ENCODE measurements at regions not wholly inside any gene's neighbourhood (a gene's known extent, or its start where the extent isn't known, plus 50 kb on each side); places are given as distances from the start of the nearest gene placed in this dataset.

DNA sequence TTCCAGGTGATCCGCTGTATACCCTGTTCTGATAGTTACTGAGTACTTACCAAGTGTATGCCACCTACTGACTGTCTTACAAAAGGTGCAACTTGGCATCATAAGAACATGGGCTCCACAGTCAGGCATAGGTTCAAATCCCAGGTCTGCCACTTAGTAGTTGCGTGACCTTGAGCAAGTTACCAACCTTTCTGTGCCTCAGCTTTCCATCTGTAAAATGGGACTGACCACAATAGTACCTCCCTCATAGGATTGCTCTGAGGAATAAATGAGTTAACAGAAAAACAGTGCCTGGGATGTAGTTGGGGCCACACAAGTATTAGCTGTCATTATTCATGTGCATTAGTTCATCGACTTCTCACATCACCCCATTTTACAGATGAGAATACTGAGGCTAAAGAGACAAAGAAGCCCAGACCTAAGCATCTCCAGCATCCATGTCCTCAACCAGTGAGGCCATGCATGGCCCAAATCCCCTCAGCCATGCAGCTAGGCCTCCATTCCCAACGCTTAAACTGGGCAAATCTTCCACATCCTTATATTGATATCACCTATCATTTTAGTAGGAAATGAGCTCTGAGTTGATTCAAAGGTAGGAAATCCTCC, 51.3 kb upstream of the UBE2L5 start:
- H3K27ac ChIP-seq (ENCODE audit: low read depth, low read length) = no peak overlapping the region
- ATAC-seq = no peak
- intact Hi-C loops (cut with micrococcal nuclease) = no loop called here
- no peak overlapping the region for H3K4me3 ChIP-seq (replicated peaks in 1 of 2; ENCODE audit: low read depth in 1 of 2, low read length in 2 of 2)
- ChIA-PET RAD21 (ENCODE audit: low non-redundant PET in 1 of 2, low total read pairs in 2 of 2, uncharacterized antibody in 2 of 2, unreplicated experiment in 2 of 2) (no interaction called here), POLR2A (interaction anchor here (0.6 kb wide), 1 partner anchor 8 kb away, joined by 3 read pairs; no protein-coding TSS in a partner anchor), CTCF (no interaction called here)
- BruUV-seq (replicated peaks) = no TSS peak
- H4K20me1 ChIP-seq (ENCODE audit: insufficient read depth) = no peaks in the 10 kb centered on the region
- no peaks in the 10 kb centered on the region for H3K9me2 ChIP-seq (ENCODE audit: insufficient read depth)
- DNase-seq (ENCODE audit: low read depth, low spot score) = no peak
- H3K4me1 ChIP-seq (ENCODE audit: control insufficient read depth in 1 of 2, insufficient read depth in 2 of 2, low read length in 2 of 2) = peaks cover 10 to 13% of the 10 kb centered on the region in 2 experiments; a peak in 3 of 4 replicates
- H3K79me2 ChIP-seq (ENCODE audit: insufficient read depth, low read length) = no peaks in the 10 kb centered on the region
- TF ChIP-seq CBX3 (IDR thresholded peaks at IDR 0.05; ENCODE audit: low read depth) (no peak), EZH2 (IDR thresholded peaks at IDR 0.05) (no peak)
- H3K9ac ChIP-seq (ENCODE audit: low read length) = no peak overlapping the region
- H3K36me3 ChIP-seq (ENCODE audit: control insufficient read depth in 1 of 2, insufficient read depth in 2 of 2, low read length in 2 of 2) = no peaks in the 10 kb centered on the region
- no peak overlapping the region for H3K4me2 ChIP-seq (ENCODE audit: low read length)
- no peaks in the 10 kb centered on the region for H3K27me3 ChIP-seq (ENCODE audit: insufficient read depth, low read length)
- no peak overlapping the region for H2AFZ ChIP-seq (ENCODE audit: low read depth, low read length, poor library complexity, severe bottlenecking)
- H3K9me3 ChIP-seq (ENCODE audit: control insufficient read depth in 1 of 2, insufficient read depth in 1 of 2, low read depth in 1 of 2, low read length in 2 of 2) = no peaks in the 10 kb centered on the region

DNA sequence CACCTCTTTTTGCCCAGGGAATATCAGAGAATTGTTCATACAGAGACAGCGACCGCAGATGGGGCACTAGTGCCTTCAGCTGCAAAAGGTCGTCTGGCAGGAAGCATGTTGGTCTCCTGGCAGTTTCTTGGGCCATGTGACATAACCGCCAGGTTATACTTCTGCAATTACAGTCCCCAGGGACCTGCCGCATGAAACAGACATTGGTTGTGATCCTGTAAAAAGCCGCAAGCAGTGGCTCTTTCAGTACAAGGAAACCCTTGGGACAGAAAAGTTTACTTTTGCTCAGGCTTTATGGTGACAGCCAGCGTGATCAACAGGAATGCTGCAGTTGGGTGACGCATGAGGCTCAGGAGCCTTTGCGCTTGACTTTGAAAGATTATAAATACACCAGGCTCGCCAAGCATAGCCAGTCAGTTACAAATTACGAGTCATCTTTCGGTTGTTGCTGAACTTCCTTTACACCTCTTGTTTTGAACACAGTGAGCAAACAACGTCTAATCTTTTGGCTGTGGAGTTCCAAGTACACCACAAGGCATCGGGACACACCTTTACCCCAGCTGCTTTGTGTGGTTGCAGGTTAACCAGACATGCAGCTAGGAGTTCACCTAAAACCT, 50.5 kb upstream of the UBE2L5 start:
- POLR2A ChIA-PET = interaction anchor here (0.6 kb wide), 1 partner anchor 9 kb away, joined by 3 read pairs; no protein-coding TSS in a partner anchor
- Histone ChIP-seq H3K27ac (ENCODE audit: low read depth, low read length) (no peak overlapping the region), H3K4me3 (replicated peaks in 1 of 2; ENCODE audit: low read depth in 1 of 2, low read length in 2 of 2) (no peak overlapping the region), H2AFZ (ENCODE audit: low read depth, low read length, poor library complexity, severe bottlenecking) (peak overlapping the region; percentile 70), H3K79me2 (ENCODE audit: insufficient read depth, low read length) (no peaks in the 10 kb centered on the region), H3K9ac (ENCODE audit: low read length) (no peak overlapping the region), H3K27me3 (ENCODE audit: insufficient read depth, low read length) (no peaks in the 10 kb centered on the region), H3K36me3 (ENCODE audit: control insufficient read depth in 1 of 2, insufficient read depth in 2 of 2, low read length in 2 of 2) (no peaks in the 10 kb centered on the region), H3K4me1 (ENCODE audit: control insufficient read depth in 1 of 2, insufficient read depth in 2 of 2, low read length in 2 of 2) (peaks cover 10 to 13% of the 10 kb centered on the region in 2 experiments; a peak in 3 of 4 replicates), H3K9me3 (ENCODE audit: control insufficient read depth in 1 of 2, insufficient read depth in 1 of 2, low read depth in 1 of 2, low read length in 2 of 2) (no peaks in the 10 kb centered on the region), H3K9me2 (ENCODE audit: insufficient read depth) (no peaks in the 10 kb centered on the region), H4K20me1 (ENCODE audit: insufficient read depth) (no peaks in the 10 kb centered on the region), H3K4me2 (ENCODE audit: low read length) (peak overlapping the region; percentile 44)
- intact Hi-C loops (cut with micrococcal nuclease) = no loop called here
- TF ChIP-seq, protein P1, sequence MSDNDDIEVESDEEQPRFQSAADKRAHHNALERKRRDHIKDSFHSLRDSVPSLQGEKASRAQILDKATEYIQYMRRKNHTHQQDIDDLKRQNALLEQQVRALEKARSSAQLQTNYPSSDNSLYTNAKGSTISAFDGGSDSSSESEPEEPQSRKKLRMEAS (IDR thresholded peaks at IDR 0.05) = peak; percentile 25; the same call in 1 of the 2 replicates
- no peak for TF ChIP-seq POLR2A (IDR thresholded peaks at IDR 0.05; ENCODE audit: borderline replicate concordance, extremely low read depth, insufficient read depth, insufficient read length)
- RAD21 ChIA-PET (ENCODE audit: low non-redundant PET in 1 of 2, low total read pairs in 2 of 2, uncharacterized antibody in 2 of 2, unreplicated experiment in 2 of 2) = no interaction called here
- CTCF ChIA-PET = no interaction called here
- peak; percentile 52 for ATAC-seq
- no TSS peak for BruUV-seq (replicated peaks)
- DNase-seq (ENCODE audit: low read depth, low spot score) = peak; percentile 21
